A549 (cell line): ENCODE measurements at regions not wholly inside any gene's neighbourhood (a gene's known extent, or its start where the extent isn't known, plus 50 kb on each side); places are given as distances from the start of the nearest gene placed in this dataset.

Experiments used
- CHD4 ChIP-seq: fragments of 200-600 bp; sonication (generic); IDR thresholded peaks from 2 replicates; pipeline ENCODE4 v1.6.1; 2016; ENCODE audit warnings: antibody characterized with exemption, mild to moderate bottlenecking, borderline replicate concordance
- ESRRA ChIP-seq: fragments of 150-350 bp; IDR thresholded peaks from 2 replicates; pipeline ENCODE4 v1.6.1; 2014; ENCODE audit warnings: mild to moderate bottlenecking, low read length, borderline replicate concordance
- JUNB ChIP-seq: fragments of >200 bp; sonication (Bioruptor Twin); formaldehyde crosslinking; IDR thresholded peaks from 2 replicates; pipeline ENCODE4 v1.6.1; 2016
- TF ChIP-seq, protein P1 (sequence below): fragments of 150-350 bp; IDR thresholded peaks from 2 replicates; pipeline ENCODE4 v1.6.1; 2014; ENCODE audit warnings: low read depth, mild to moderate bottlenecking, low read length
- TF ChIP-seq, protein P2 (sequence below): fragments of >200 bp; sonication (Bioruptor Twin); formaldehyde crosslinking; IDR thresholded peaks from 3 replicates; pipeline ENCODE4 v1.5.1; 2016

DNA sequence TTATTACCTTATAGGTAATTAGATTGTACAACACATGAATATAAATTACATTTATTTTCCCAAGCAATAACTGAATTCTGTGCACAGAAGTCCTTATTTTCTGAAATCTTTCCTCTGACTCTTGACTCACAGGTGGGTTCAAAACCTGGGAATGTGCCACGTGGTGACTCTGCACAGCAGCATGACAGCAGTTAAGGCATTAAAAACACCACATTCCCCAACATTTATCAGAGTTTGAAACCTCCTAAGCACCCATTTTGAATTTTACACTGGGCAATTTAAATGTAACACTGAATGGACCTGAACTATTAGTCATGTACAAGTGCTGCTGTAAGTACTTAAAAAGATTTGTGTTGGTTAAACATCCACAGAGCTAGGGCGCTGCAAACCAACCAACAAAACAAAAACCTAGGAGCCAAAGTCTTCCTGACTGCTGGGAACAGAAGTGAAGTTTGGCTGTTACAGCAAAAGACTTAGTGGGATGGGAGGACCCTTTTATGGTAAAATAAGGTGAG is 480.6 kb upstream of the CXADR start:
- TF ChIP-seq, protein P1, sequence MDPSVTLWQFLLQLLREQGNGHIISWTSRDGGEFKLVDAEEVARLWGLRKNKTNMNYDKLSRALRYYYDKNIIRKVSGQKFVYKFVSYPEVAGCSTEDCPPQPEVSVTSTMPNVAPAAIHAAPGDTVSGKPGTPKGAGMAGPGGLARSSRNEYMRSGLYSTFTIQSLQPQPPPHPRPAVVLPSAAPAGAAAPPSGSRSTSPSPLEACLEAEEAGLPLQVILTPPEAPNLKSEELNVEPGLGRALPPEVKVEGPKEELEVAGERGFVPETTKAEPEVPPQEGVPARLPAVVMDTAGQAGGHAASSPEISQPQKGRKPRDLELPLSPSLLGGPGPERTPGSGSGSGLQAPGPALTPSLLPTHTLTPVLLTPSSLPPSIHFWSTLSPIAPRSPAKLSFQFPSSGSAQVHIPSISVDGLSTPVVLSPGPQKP = no peak
- TF ChIP-seq CHD4 (no peak), JUNB (no peak), ESRRA (no peak)
- TF ChIP-seq, protein P2, sequence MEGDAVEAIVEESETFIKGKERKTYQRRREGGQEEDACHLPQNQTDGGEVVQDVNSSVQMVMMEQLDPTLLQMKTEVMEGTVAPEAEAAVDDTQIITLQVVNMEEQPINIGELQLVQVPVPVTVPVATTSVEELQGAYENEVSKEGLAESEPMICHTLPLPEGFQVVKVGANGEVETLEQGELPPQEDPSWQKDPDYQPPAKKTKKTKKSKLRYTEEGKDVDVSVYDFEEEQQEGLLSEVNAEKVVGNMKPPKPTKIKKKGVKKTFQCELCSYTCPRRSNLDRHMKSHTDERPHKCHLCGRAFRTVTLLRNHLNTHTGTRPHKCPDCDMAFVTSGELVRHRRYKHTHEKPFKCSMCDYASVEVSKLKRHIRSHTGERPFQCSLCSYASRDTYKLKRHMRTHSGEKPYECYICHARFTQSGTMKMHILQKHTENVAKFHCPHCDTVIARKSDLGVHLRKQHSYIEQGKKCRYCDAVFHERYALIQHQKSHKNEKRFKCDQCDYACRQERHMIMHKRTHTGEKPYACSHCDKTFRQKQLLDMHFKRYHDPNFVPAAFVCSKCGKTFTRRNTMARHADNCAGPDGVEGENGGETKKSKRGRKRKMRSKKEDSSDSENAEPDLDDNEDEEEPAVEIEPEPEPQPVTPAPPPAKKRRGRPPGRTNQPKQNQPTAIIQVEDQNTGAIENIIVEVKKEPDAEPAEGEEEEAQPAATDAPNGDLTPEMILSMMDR = no peak
